MM.1S (cell line): ENCODE measurements at regions not wholly inside any gene's neighbourhood (a gene's known extent, or its start where the extent isn't known, plus 50 kb on each side); places are given as distances from the start of the nearest gene placed in this dataset.

Experiments used
- DNase-seq: peaks from one replicate; pipeline ENCODE4 v3.0.0-alpha.2; 2015
- H2AFZ ChIP-seq: fragments of 300-600 bp; sonication (generic); 2 replicates; pipeline ENCODE4 v1.6.0; 2016; ENCODE audit warnings: antibody characterized with exemption, low read length
- H3F3A ChIP-seq: fragments of 300-600 bp; sonication (generic); 2 replicates; pipeline ENCODE4 v1.6.1; 2016; ENCODE audit warnings: mild to moderate bottlenecking, antibody characterized with exemption, low read length, moderate library complexity, mixed read lengths; ENCODE audit not compliant: insufficient read depth
- H3K27ac ChIP-seq: fragments of 300-600 bp; sonication (generic); 2 replicates; pipeline ENCODE4 v1.5.1; 2016; ENCODE audit warnings: mild to moderate bottlenecking, low read length
- H3K27me3 ChIP-seq: fragments of 300-600 bp; sonication (generic); replicated peaks from 2 replicates; pipeline ENCODE4 v1.6.0; 2016; ENCODE audit warnings: low read length; ENCODE audit not compliant: insufficient read depth
- H3K36me3 ChIP-seq: fragments of 300-600 bp; sonication (generic); replicated peaks from 2 replicates; pipeline ENCODE4 v1.6.1; 2016; ENCODE audit warnings: mild to moderate bottlenecking, low read length, mixed read lengths; ENCODE audit not compliant: insufficient read depth
- H3K4me1 ChIP-seq: fragments of 300-600 bp; sonication (generic); 2 replicates; pipeline ENCODE4 v1.6.1; 2016; ENCODE audit warnings: low read length, mixed read lengths
- H3K4me2 ChIP-seq: fragments of 300-600 bp; sonication (generic); 2 replicates; pipeline ENCODE4 v1.6.0; 2016; ENCODE audit warnings: low read depth, low read length
- H3K4me3 ChIP-seq: fragments of 300-600 bp; sonication (generic); 2 replicates; pipeline ENCODE4 v1.5.1; 2016; ENCODE audit warnings: low read length, mixed read lengths
- H3K79me2 ChIP-seq: fragments of 300-600 bp; sonication (generic); 2 replicates; pipeline ENCODE4 v1.6.1; 2016; ENCODE audit warnings: mixed run types, low read length, mixed read lengths
- H3K9ac ChIP-seq: fragments of 300-600 bp; sonication (generic); 2 replicates; pipeline ENCODE4 v1.6.1; 2016; ENCODE audit warnings: low read length, mixed read lengths
- H3K9me2 ChIP-seq: fragments of 300-600 bp; sonication (generic); replicated peaks from 2 replicates; pipeline ENCODE4 v1.6.1; 2016; ENCODE audit warnings: mild to moderate bottlenecking, low read length, mixed read lengths; ENCODE audit not compliant: insufficient read depth
- H3K9me3 ChIP-seq: fragments of 300-600 bp; sonication (generic); replicated peaks from 2 replicates; pipeline ENCODE4 v1.6.1; 2016; ENCODE audit warnings: mild to moderate bottlenecking, low read length, mixed read lengths; ENCODE audit not compliant: insufficient read depth
- H4K20me1 ChIP-seq: fragments of 300-600 bp; sonication (generic); 2 replicates; pipeline ENCODE4 v1.6.1; 2016; ENCODE audit warnings: mild to moderate bottlenecking, low read length, moderate library complexity, mixed read lengths; ENCODE audit not compliant: insufficient read depth
- CTCF ChIP-seq: fragments of 300-600 bp; sonication (generic); IDR thresholded peaks from 2 replicates; pipeline ENCODE4 v1.5.1; 2016; ENCODE audit warnings: antibody characterized with exemption, low read length, mixed read lengths
- EZH2 ChIP-seq: fragments of 300-600 bp; sonication (generic); optimal IDR thresholded peaks from 2 replicates; pipeline ENCODE3; 2017; ENCODE audit warnings: low read depth, mild to moderate bottlenecking, antibody characterized with exemption, low read length, mixed read lengths
- EZH2phosphoT487 ChIP-seq: fragments of 300-600 bp; sonication (generic); IDR thresholded peaks from 2 replicates; pipeline ENCODE4 v1.6.1; 2018; ENCODE audit warnings: antibody characterized with exemption, low read length

- Histone ChIP-seq H3K4me3 (no peak overlapping the region), H3K4me2 (no peak overlapping the region), H3K9ac (no peak overlapping the region), H2AFZ (no peak overlapping the region), H4K20me1 (no peaks in the 10 kb centered on the region), H3K4me1 (no peaks in the 10 kb centered on the region), H3K36me3 (no peaks in the 10 kb centered on the region), H3K27me3 (no peaks in the 10 kb centered on the region), H3K9me3 (no peaks in the 10 kb centered on the region), H3K27ac (no peak overlapping the region), H3K9me2 (no peaks in the 10 kb centered on the region), H3K79me2 (no peaks in the 10 kb centered on the region), H3F3A (no peaks in the 10 kb centered on the region)
- no peak for DNase-seq
- no peak for TF ChIP-seq EZH2
- no peak for TF ChIP-seq CTCF
- TF ChIP-seq EZH2phosphoT487 = no peak
Observed at GRCh38 chr5:53350368-53350767, 130.1 kb upstream of the FST start.

- H3K4me2 ChIP-seq = no peak overlapping the region
Observed at GRCh38 chr5:53350991-53351770, 129.2 kb upstream of the FST start.

GRCh38 chr5:53355316-53355715, 125.1 kb upstream of the FST start:
- Histone ChIP-seq H3F3A (no peaks in the 10 kb centered on the region), H2AFZ (no peak overlapping the region), H3K9me2 (no peaks in the 10 kb centered on the region), H3K4me1 (peaks cover 8% of the 10 kb centered on the region), H3K4me2 (no peak overlapping the region), H3K9me3 (no peaks in the 10 kb centered on the region), H3K36me3 (no peaks in the 10 kb centered on the region), H3K9ac (no peak overlapping the region), H3K4me3 (no peak overlapping the region), H3K79me2 (no peaks in the 10 kb centered on the region), H3K27me3 (no peaks in the 10 kb centered on the region), H3K27ac (no peak overlapping the region), H4K20me1 (no peaks in the 10 kb centered on the region)
- TF ChIP-seq CTCF (no peak), EZH2phosphoT487 (no peak), EZH2 (no peak)
- DNase-seq = no peak

More at GRCh38 chr5:53350991-53351770, 129.2 kb upstream of the FST start:
- no peaks in the 10 kb centered on the region for H3K9me2 ChIP-seq
- no peaks in the 10 kb centered on the region for H4K20me1 ChIP-seq
- no peak overlapping the region for H2AFZ ChIP-seq
- no peak overlapping the region for H3K4me3 ChIP-seq
- H3K27ac ChIP-seq = no peak overlapping the region
- no peak for TF ChIP-seq EZH2
- no peak for TF ChIP-seq CTCF
- TF ChIP-seq EZH2phosphoT487 = no peak
- no peaks in the 10 kb centered on the region for H3K36me3 ChIP-seq
- no peaks in the 10 kb centered on the region for H3K4me1 ChIP-seq
- H3K9me3 ChIP-seq = no peaks in the 10 kb centered on the region
- no peaks in the 10 kb centered on the region for H3F3A ChIP-seq
- no peak overlapping the region for H3K9ac ChIP-seq
- no peak for DNase-seq
- no peaks in the 10 kb centered on the region for H3K79me2 ChIP-seq
- H3K27me3 ChIP-seq = no peaks in the 10 kb centered on the region
